Uterus (tissue), 3 donors: ENCODE measurements at regions not wholly inside any gene's neighbourhood (a gene's known extent, or its start where the extent isn't known, plus 50 kb on each side); places are given as distances from the start of the nearest gene placed in this dataset.
"Not testable (repeated sequence)": the region's sequence is repeated elsewhere in the genome, so short reads cannot be mapped to it uniquely, and the experiment has no call there.

ENCODE experiments used
- DNase-seq, 2 donors: peaks; one replicate each; pipeline ENCODE4 v3.0.0-alpha.2; 2019 to 2020
- H3K27ac ChIP-seq, 2 donors: fragments of 200-600 bp; sonication (generic); 1 replicate in 1 of 2; 2 replicates in 1 of 2; pipeline ENCODE4 v1.5.1; 2016 to 2018
- H3K27me3 ChIP-seq, 2 donors: fragments of 200-600 bp; sonication (generic); one replicate each; pipeline ENCODE4 v1.5.1; 2018 to 2019; ENCODE audit warnings: control low read depth in 1 of 2
- H3K36me3 ChIP-seq, 2 donors: fragments of 200-600 bp; sonication (generic); one replicate each; pipeline ENCODE4 v1.5.1; 2019; ENCODE audit warnings: control low read depth in 1 of 2
- H3K4me1 ChIP-seq, 2 donors: fragments of 200-600 bp; sonication (generic); one replicate each; pipeline ENCODE4 v1.5.1; 2018 to 2019; ENCODE audit warnings: control low read depth in 1 of 2
- H3K4me3 ChIP-seq, 2 donors: fragments of 200-600 bp; sonication (generic); 1 replicate in 1 of 2; 2 replicates in 1 of 2; pipeline ENCODE4 v1.5.1; 2018 to 2019; ENCODE audit warnings: mild to moderate bottlenecking in 1 of 2
- H3K9me3 ChIP-seq, 2 donors: fragments of 200-600 bp; sonication (generic); one replicate each; pipeline ENCODE4 v1.5.1; 2019; ENCODE audit warnings: control low read depth in 1 of 2
- CTCF ChIP-seq, 4 experiments: fragments of 200-600 bp in 2 of 4; fragments of 450-650 bp in 2 of 4; sonication (generic) in 2 of 4; IDR thresholded peaks; one replicate each; pipeline ENCODE4 v1.5.1; 2016 to 2019; ENCODE audit warnings: antibody characterized with exemption in 4 of 4, mild to moderate bottlenecking in 2 of 4, moderate library complexity in 1 of 4
- POLR2A ChIP-seq, 2 donors: fragments of 450-650 bp; IDR thresholded peaks; one replicate each; pipeline ENCODE4 v1.6.1; 2016; ENCODE audit warnings: antibody characterized with exemption in 2 of 2, mild to moderate bottlenecking in 1 of 2, moderate library complexity in 1 of 2
- intact Hi-C: fragments of 100-400 bp; cut with DNase I; formaldehyde crosslinking; loops from one replicate; pipeline ENCODE4 v1.15.1; 2023; ENCODE audit warnings: low total_unique reads
- donor health status: DM: yes; HTN: yes; CAD: no.

GRCh38 chr11:95413021-95413420, 182.0 kb upstream of the SESN3 start:
- no peak for DNase-seq
- no peak overlapping the region for H3K4me3 ChIP-seq
- H3K4me1 ChIP-seq = no peaks in the 10 kb centered on the region
- no peaks in the 10 kb centered on the region for H3K36me3 ChIP-seq
- no peaks in the 10 kb centered on the region for H3K9me3 ChIP-seq
- H3K27me3 ChIP-seq = no peaks in the 10 kb centered on the region
- H3K27ac ChIP-seq = no peak overlapping the region
- no peak for TF ChIP-seq CTCF (IDR thresholded peaks at IDR 0.05)
- TF ChIP-seq POLR2A (IDR thresholded peaks at IDR 0.05) = no peak
- intact Hi-C loops = no loop called here

GRCh38 chr11:95412074-95412473, 181.1 kb upstream of the SESN3 start:
- no peaks in the 10 kb centered on the region for H3K9me3 ChIP-seq
- TF ChIP-seq POLR2A (IDR thresholded peaks at IDR 0.05) (no peak), CTCF (IDR thresholded peaks at IDR 0.05) (no peak)
- H3K27me3 ChIP-seq = no peaks in the 10 kb centered on the region
- no peak for DNase-seq
- no peak overlapping the region for H3K27ac ChIP-seq
- intact Hi-C loops = no loop called here
- no peaks in the 10 kb centered on the region for H3K4me1 ChIP-seq
- H3K36me3 ChIP-seq = no peaks in the 10 kb centered on the region
- H3K4me3 ChIP-seq = no peak overlapping the region

DNA sequence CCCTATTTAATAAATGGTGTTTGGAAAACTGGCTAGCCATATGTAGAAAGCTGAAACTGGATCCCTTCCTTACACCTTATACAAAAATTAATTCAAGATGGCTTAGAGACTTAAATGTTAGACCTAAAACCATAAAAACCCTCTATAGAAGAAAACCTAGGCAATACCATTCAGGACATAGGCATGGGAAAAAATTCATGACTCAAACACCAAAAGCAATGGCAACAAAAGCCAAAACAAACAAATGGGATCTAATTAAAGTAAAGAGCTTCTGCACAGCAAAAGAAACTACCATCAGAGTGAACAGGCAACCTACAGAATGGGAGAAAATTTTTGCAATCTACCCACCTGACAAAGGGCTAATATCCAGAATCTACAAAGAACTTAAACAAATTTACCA, 179.7 kb upstream of the SESN3 start:
- H3K36me3 ChIP-seq, H3K27me3 ChIP-seq, H3K4me3 ChIP-seq, H3K27ac ChIP-seq, DNase-seq, H3K4me1 ChIP-seq, H3K9me3 ChIP-seq, intact Hi-C loops: not testable (repeated sequence)

GRCh38 chr11:95406271-95406670, 175.3 kb upstream of the SESN3 start:
- no peaks in the 10 kb centered on the region for H3K36me3 ChIP-seq
- H3K27ac ChIP-seq = no peak overlapping the region
- no peaks in the 10 kb centered on the region for H3K4me1 ChIP-seq
- DNase-seq = no peak
- no peak overlapping the region for H3K4me3 ChIP-seq
- no peaks in the 10 kb centered on the region for H3K9me3 ChIP-seq
- intact Hi-C loops = no loop called here
- no peaks in the 10 kb centered on the region for H3K27me3 ChIP-seq
- no peak for TF ChIP-seq POLR2A (IDR thresholded peaks at IDR 0.05)
- TF ChIP-seq CTCF (IDR thresholded peaks at IDR 0.05) = no peak

DNA sequence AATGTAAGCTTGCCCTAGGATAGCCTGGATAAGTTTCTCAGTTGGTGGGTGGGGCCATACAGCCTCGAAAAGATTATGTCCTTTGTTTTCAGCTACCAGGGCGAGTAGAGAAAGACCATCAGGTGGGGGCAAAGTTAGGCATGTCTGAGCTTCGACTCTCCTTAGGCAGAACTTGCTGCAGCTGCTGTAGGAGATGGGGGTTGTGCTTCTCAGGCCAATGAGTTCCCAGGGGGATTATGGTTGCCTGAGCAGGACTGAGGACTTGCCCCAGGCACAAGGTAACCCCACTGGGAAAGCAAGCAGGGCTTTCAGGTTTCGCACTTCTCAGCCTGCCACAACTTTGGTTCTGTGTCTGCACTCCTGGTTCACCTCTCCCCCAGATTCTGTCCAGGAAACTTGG, 173.4 kb upstream of the SESN3 start:
- Histone ChIP-seq H3K27me3 (no peaks in the 10 kb centered on the region), H3K27ac (no peak overlapping the region), H3K36me3 (no peaks in the 10 kb centered on the region), H3K4me1 (no peaks in the 10 kb centered on the region), H3K4me3 (no peak overlapping the region), H3K9me3 (no peaks in the 10 kb centered on the region)
- no peak for DNase-seq
- intact Hi-C loops = no loop called here
- TF ChIP-seq POLR2A (IDR thresholded peaks at IDR 0.05) = no peak
- TF ChIP-seq CTCF (IDR thresholded peaks at IDR 0.05) = no peak

- no peak overlapping the region for H3K4me3 ChIP-seq
- intact Hi-C loops = no loop called here
- no peaks in the 10 kb centered on the region for H3K4me1 ChIP-seq
- DNase-seq = no peak
- H3K9me3 ChIP-seq = no peaks in the 10 kb centered on the region
- TF ChIP-seq POLR2A (IDR thresholded peaks at IDR 0.05) (no peak), CTCF (IDR thresholded peaks at IDR 0.05) (no peak)
- no peaks in the 10 kb centered on the region for H3K36me3 ChIP-seq
- no peaks in the 10 kb centered on the region for H3K27me3 ChIP-seq
- H3K27ac ChIP-seq = no peak overlapping the region
These were observed 167.6 kb upstream of the SESN3 start for GRCh38 chr11:95398437-95399112.
